ENCODE measurements at regions not wholly inside any gene's neighbourhood (a gene's known extent, or its start where the extent isn't known, plus 50 kb on each side); places are given as distances from the start of the nearest gene placed in this dataset.

DNA sequence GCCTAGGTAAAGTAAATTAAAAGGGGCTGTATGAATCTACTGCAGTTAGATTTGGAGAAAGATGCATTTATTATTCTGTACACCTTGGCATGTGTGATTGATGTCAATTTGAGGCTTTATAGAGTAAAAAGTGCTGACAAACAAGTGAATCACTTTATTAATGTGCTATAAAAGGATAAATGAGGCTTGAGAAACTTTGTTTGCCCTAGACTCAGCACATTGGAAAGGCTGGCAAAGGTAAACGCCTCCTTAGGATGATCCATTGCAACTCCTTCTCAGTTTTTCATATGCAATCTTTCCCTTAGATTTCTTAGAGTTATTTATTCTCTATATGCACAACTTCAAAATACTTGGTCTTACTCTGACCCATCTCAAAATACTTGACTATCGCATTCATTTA, 369.0 kb downstream of the HINT1 start:
- TF ChIP-seq POLR2AphosphoS5 (IDR thresholded peaks at IDR 0.05; ENCODE audit: borderline replicate concordance, low read depth, low read length) (no peak), EZH2 (IDR thresholded peaks at IDR 0.05) (no peak), FOXP2 (optimal IDR thresholded peaks at IDR 0.05; ENCODE audit: control extremely low read depth, extremely low read length, insufficient read depth) (no peak)
